Trophoblast cell (in vitro differentiated cells and primary cell): ENCODE measurements at regions not wholly inside any gene's neighbourhood (a gene's known extent, or its start where the extent isn't known, plus 50 kb on each side); places are given as distances from the start of the nearest gene placed in this dataset.

Experiments used
- DNase-seq, 2 donors: peaks; one replicate each; pipeline ENCODE4 v3.0.0-alpha.2; 2016
- H2AFZ ChIP-seq: 2 replicates; pipeline ENCODE4 v1.6.1; 2013; ENCODE audit warnings: low read length, moderate library complexity, mild to moderate bottlenecking; ENCODE audit not compliant: insufficient read depth, poor library complexity
- H2AK5ac ChIP-seq: 2 replicates; pipeline ENCODE4 v1.6.1; 2013; ENCODE audit warnings: mild to moderate bottlenecking, low read length
- H2BK120ac ChIP-seq: 2 replicates; pipeline ENCODE4 v1.6.1; 2013; ENCODE audit warnings: low read length, mild to moderate bottlenecking, moderate library complexity; ENCODE audit not compliant: insufficient read depth, poor library complexity
- H2BK12ac ChIP-seq: 2 replicates; pipeline ENCODE4 v1.6.1; 2013; ENCODE audit warnings: mild to moderate bottlenecking, low read length, moderate library complexity
- H2BK5ac ChIP-seq: 2 replicates; pipeline ENCODE4 v1.6.1; 2013; ENCODE audit warnings: low read length, low read depth, moderate library complexity, mild to moderate bottlenecking; ENCODE audit not compliant: poor library complexity
- H3K14ac ChIP-seq: 2 replicates; pipeline ENCODE4 v1.6.1; 2013; ENCODE audit warnings: mild to moderate bottlenecking, low read length
- H3K18ac ChIP-seq: 2 replicates; pipeline ENCODE4 v1.6.1; 2013; ENCODE audit warnings: mild to moderate bottlenecking, low read length
- H3K23ac ChIP-seq: 2 replicates; pipeline ENCODE4 v1.6.1; 2013; ENCODE audit warnings: low read length
- H3K27ac ChIP-seq: 2 replicates; pipeline ENCODE4 v1.5.1; 2013; ENCODE audit warnings: low read depth, mild to moderate bottlenecking, inconsistent platforms, low read length, moderate library complexity
- H3K27me3 ChIP-seq: 2 replicates; pipeline ENCODE4 v1.6.1; 2013; ENCODE audit warnings: inconsistent platforms, mild to moderate bottlenecking, low read length, moderate library complexity; ENCODE audit not compliant: insufficient read depth
- H3K36me3 ChIP-seq, 2 experiments: 1 replicate in 1 of 2; 2 replicates in 1 of 2; pipeline ENCODE4 v1.6.1; 2013; ENCODE audit warnings: low read length in 2 of 2, mild to moderate bottlenecking in 2 of 2, moderate library complexity in 1 of 2; ENCODE audit not compliant: insufficient read depth in 2 of 2, control insufficient read depth in 1 of 2
- H3K4ac ChIP-seq: 2 replicates; pipeline ENCODE4 v1.6.1; 2013; ENCODE audit warnings: low read depth, mild to moderate bottlenecking, low read length, moderate library complexity
- H3K4me1 ChIP-seq, 2 experiments: 1 replicate in 1 of 2; 2 replicates in 1 of 2; pipeline ENCODE4 v1.6.1; 2013; ENCODE audit warnings: low read length in 2 of 2, mild to moderate bottlenecking in 2 of 2, moderate library complexity in 1 of 2; ENCODE audit not compliant: insufficient read depth in 2 of 2, control insufficient read depth in 1 of 2
- H3K4me2 ChIP-seq: 2 replicates; pipeline ENCODE4 v1.6.1; 2013; ENCODE audit warnings: inconsistent platforms, mild to moderate bottlenecking, low read length, moderate library complexity
- H3K4me3 ChIP-seq: 2 replicates; pipeline ENCODE4 v1.5.1; 2013; ENCODE audit warnings: mild to moderate bottlenecking, low read depth, low read length, inconsistent platforms
- H3K79me1 ChIP-seq: one replicate; pipeline ENCODE4 v1.6.1; 2013; ENCODE audit warnings: low read length
- H3K79me2 ChIP-seq: 2 replicates; pipeline ENCODE4 v1.6.1; 2013; ENCODE audit warnings: low read length, mild to moderate bottlenecking; ENCODE audit not compliant: control insufficient read depth, insufficient read depth, poor library complexity
- H3K9ac ChIP-seq: 2 replicates; pipeline ENCODE4 v1.6.1; 2013; ENCODE audit warnings: mild to moderate bottlenecking, low read length
- H3K9me3 ChIP-seq: 2 replicates; pipeline ENCODE4 v1.6.1; 2013; ENCODE audit warnings: low read depth, mild to moderate bottlenecking, control low read depth, inconsistent platforms, low read length; ENCODE audit not compliant: insufficient read depth
- H4K12ac ChIP-seq: 2 replicates; pipeline ENCODE4 v1.6.1; 2013; ENCODE audit warnings: low read depth, mild to moderate bottlenecking, low read length, moderate library complexity
- H4K8ac ChIP-seq: 2 replicates; pipeline ENCODE4 v1.6.1; 2013; ENCODE audit warnings: low read depth, mild to moderate bottlenecking, low read length, moderate library complexity
- H4K91ac ChIP-seq: one replicate; pipeline ENCODE4 v1.6.1; 2013; ENCODE audit warnings: low read depth, mild to moderate bottlenecking, low read length, moderate library complexity
- WGBS: extraction: QIAGEN DNeasy Blood & Tissue Kit; methylation state at CpG from one replicate; pipeline ENCODE4 v1.1.7; 2013; ENCODE audit warnings: missing lambda C conversion rate; ENCODE audit not compliant: insufficient read length, insufficient coverage; ENCODE audit errors: extremely low coverage; 5-methylcytosine and 5-hydroxymethylcytosine counted together

DNA sequence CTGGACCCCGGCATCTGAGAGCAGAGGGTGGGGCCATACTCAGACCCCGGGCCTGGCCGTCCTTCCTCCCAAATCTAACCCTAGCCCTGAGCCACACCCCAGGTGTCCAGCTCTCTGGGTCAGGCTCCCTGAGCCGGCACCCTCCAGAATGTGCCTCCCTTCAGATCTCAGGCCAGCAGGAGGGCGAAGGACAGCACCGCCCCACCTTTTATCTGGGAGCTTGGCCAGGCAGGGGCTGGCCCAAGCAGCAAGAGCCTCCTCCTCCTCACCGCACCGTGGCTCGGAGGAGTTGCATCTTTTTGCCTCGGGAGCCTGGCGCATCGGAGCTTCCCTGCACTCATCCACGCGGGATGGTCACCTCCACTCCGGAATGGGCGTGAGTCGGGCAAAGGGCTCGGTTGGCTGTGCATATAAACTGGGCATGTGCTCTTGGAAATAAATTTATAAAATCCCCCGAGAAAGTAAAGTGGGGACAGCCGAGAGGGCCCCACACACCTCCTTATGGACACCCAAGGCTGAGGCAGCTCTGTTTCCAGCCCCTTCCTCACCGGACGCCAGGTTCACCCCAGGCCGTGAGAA, 69.1 kb upstream of the CTDP1 start:
- Histone ChIP-seq H3K4me1 (peaks cover 0 to 8% of the 10 kb centered on the region in 2 experiments), H3K9ac (no peak overlapping the region), H4K12ac (no peak overlapping the region), H3K79me1 (no peaks in the 10 kb centered on the region), H3K4ac (no peak overlapping the region), H2BK120ac (no peak overlapping the region), H3K14ac (no peak overlapping the region), H2AK5ac (no peak overlapping the region), H2BK5ac (no peak overlapping the region), H3K9me3 (no peaks in the 10 kb centered on the region), H4K91ac (no peak overlapping the region), H3K18ac (no peak overlapping the region), H3K79me2 (no peaks in the 10 kb centered on the region), H2AFZ (no peak overlapping the region), H3K27me3 (no peaks in the 10 kb centered on the region), H3K23ac (no peak overlapping the region), H3K4me3 (no peak overlapping the region), H3K4me2 (no peak overlapping the region), H3K27ac (no peak overlapping the region), H2BK12ac (no peak overlapping the region), H4K8ac (no peak overlapping the region), H3K36me3 (no peaks in the 10 kb centered on the region)
- no peak for DNase-seq
- no CpG with 5 or more reads among the region's 23 CpGs for WGBS

DNA sequence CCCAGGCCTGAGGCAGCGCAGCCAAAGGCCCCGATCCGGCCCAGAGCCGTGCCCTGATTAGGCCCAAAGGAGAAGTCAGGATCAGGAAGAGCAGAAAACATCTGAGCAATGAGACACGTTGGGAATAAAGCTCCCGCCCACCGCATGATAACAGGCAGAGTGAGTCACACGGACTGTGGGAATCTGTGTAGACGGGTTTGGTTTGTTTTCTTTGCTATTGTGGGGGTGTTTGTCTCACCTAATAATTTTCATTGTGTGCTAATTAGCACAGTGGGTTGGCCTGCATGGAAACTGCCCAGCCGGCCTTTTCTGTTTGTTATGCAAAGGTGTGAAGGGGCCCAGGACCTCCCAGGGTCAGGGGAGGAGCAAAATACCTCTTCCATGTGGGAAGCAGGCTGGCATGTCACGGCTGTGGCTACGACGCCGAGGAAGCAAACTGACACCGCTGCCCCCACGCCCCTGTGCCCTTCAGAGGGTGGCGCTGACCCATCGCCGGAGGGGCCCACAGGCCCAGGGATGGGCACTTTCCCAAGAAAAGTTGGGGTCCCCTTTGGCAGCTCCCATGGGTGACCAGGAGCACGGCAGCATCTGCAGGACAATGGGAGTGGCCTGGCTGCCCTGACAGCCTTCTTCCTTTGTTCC, 68.4 kb upstream of the CTDP1 start:
- H3K27ac ChIP-seq = no peak overlapping the region

DNA sequence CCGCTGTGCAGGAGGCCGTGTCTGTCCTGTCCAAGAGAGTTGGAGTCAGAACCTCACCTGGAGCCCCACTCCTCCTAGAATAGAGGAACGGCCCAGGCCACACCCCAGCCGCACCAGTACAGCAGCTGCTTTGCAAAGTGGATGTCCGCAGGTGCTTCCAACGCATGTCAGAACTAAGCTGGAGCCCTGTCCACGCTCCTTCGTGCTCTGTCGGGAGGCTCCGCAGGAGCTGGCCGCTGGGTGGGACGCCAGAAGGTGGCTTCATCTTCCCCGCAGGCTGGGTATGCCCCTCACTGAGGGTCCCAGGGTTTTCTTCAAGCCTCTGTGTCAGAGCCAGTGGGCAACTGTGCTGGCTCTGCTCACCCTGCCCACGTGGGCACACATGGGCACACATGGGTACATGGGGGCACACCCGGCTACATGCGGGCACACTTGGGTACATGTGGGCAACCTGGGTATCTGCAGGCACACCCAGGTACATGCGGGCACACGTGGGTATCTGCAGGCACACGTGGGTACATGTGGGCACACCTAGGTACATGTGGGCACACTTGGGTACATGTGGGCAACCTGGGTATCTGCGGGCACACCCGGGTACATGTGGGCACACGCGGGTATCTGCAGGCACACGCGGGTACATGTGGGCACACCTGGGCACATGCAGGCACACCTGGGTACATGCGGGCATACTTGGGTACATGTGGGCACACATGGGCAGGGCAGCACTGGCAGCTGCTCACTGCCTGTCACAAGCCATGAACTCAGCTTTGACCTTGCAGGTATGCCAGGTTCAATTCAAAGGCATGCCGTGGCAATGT, 67.1 kb upstream of the CTDP1 start:
- no peak overlapping the region for H4K12ac ChIP-seq
- no peak overlapping the region for H3K14ac ChIP-seq
- no peak overlapping the region for H3K18ac ChIP-seq
- H3K23ac ChIP-seq = no peak overlapping the region
- no peak overlapping the region for H2BK120ac ChIP-seq
- H3K79me2 ChIP-seq = no peaks in the 10 kb centered on the region
- H4K8ac ChIP-seq = no peak overlapping the region
- H3K27ac ChIP-seq = no peak overlapping the region
- H3K4me1 ChIP-seq = peaks cover 0 to 8% of the 10 kb centered on the region in 2 experiments
- no peak for DNase-seq
- H3K4me2 ChIP-seq = no peak overlapping the region
- no peak overlapping the region for H2BK12ac ChIP-seq
- no peak overlapping the region for H2AK5ac ChIP-seq
- H3K9me3 ChIP-seq = no peaks in the 10 kb centered on the region
- no peak overlapping the region for H2AFZ ChIP-seq
- no peaks in the 10 kb centered on the region for H3K27me3 ChIP-seq
- H4K91ac ChIP-seq = no peak overlapping the region
- no peak overlapping the region for H3K4ac ChIP-seq
- no peaks in the 10 kb centered on the region for H3K36me3 ChIP-seq
- H3K4me3 ChIP-seq = no peak overlapping the region
- H2BK5ac ChIP-seq = no peak overlapping the region
- H3K79me1 ChIP-seq = no peaks in the 10 kb centered on the region
- no peak overlapping the region for H3K9ac ChIP-seq
- WGBS = no CpG with 5 or more reads among the region's 27 CpGs

More for the DNA sequence above, 68.4 kb upstream of the CTDP1 start:
- Histone ChIP-seq H4K12ac (no peak overlapping the region), H3K14ac (no peak overlapping the region), H2BK5ac (no peak overlapping the region), H3K23ac (no peak overlapping the region), H4K91ac (no peak overlapping the region), H3K4me1 (peaks cover 0 to 8% of the 10 kb centered on the region in 2 experiments), H3K18ac (no peak overlapping the region), H3K4me3 (no peak overlapping the region), H3K27me3 (no peaks in the 10 kb centered on the region), H2BK120ac (no peak overlapping the region), H3K79me1 (no peaks in the 10 kb centered on the region), H3K36me3 (no peaks in the 10 kb centered on the region), H2AK5ac (no peak overlapping the region), H2AFZ (no peak overlapping the region), H3K4ac (no peak overlapping the region), H3K9ac (no peak overlapping the region), H3K9me3 (no peaks in the 10 kb centered on the region), H4K8ac (no peak overlapping the region), H3K79me2 (no peaks in the 10 kb centered on the region), H2BK12ac (no peak overlapping the region), H3K4me2 (no peak overlapping the region)
- DNase-seq = peak; percentile 33 to 69
- no CpG with 5 or more reads among the region's 20 CpGs for WGBS

DNA sequence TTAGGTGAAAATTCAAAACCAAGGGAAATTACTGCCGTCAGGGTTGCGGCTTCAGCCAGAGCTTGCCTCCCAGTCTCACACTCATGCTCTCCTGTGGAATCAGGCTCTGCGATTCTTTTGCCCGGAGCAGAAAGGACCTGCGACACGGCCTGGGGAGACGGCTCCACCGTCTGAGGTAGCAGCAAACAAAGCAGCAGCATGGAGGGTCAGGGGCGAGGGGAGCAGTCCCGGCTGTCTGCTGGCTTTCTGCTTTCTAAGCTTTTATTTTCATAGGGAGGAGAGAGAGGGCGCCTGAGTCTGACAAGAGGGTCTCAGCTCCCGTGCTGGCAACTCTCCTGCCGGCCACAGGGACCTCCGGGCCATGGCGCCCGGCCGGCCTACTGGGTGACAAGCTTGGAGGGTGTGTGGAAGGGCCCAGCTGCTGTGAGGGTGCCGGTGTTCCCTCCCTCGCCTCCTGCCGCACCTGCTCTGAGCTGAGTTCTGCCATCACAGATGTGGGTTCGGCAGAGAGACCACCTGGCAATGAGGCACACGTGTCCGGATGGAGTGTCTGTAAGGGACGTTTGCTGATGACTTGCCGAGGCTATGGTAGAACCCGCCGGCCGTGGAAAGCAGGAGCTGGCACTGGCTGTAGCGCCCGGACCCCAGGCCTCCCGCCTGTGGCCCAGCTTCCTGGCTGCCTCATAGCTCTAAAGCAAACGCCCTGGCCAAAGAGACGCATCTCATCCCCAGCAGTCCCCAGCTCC, 66.2 kb upstream of the CTDP1 start:
- Histone ChIP-seq H3K4ac (no peak overlapping the region), H3K14ac (no peak overlapping the region), H3K18ac (no peak overlapping the region), H3K27ac (no peak overlapping the region), H3K79me2 (no peaks in the 10 kb centered on the region), H3K23ac (no peak overlapping the region), H2AFZ (no peak overlapping the region), H2BK120ac (no peak overlapping the region), H2BK5ac (no peak overlapping the region), H3K27me3 (no peaks in the 10 kb centered on the region), H3K36me3 (no peaks in the 10 kb centered on the region), H4K12ac (no peak overlapping the region), H3K9ac (no peak overlapping the region), H3K9me3 (peaks cover 2% of the 10 kb centered on the region), H3K4me1 (peaks cover 0 to 8% of the 10 kb centered on the region in 2 experiments), H2AK5ac (no peak overlapping the region), H3K4me3 (no peak overlapping the region), H3K79me1 (no peaks in the 10 kb centered on the region), H2BK12ac (no peak overlapping the region), H4K91ac (no peak overlapping the region), H3K4me2 (no peak overlapping the region), H4K8ac (no peak overlapping the region)
- DNase-seq = no peak
- no CpG with 5 or more reads among the region's 33 CpGs for WGBS
